GM19328 (cell line): ENCODE measurements at regions not wholly inside any gene's neighbourhood (a gene's known extent, or its start where the extent isn't known, plus 50 kb on each side); places are given as distances from the start of the nearest gene placed in this dataset.
"Not testable (repeated sequence)": the region's sequence is repeated elsewhere in the genome, so short reads cannot be mapped to it uniquely, and the experiment has no call there.

Experiments used
- ATAC-seq: cut with Tn5 transposase; IDR thresholded peaks from one replicate; pipeline ENCODE4 v1.9.1; 2021; ENCODE audit warnings: mild to moderate bottlenecking, moderate library complexity; ENCODE audit not compliant: unreplicated experiment

DNA sequence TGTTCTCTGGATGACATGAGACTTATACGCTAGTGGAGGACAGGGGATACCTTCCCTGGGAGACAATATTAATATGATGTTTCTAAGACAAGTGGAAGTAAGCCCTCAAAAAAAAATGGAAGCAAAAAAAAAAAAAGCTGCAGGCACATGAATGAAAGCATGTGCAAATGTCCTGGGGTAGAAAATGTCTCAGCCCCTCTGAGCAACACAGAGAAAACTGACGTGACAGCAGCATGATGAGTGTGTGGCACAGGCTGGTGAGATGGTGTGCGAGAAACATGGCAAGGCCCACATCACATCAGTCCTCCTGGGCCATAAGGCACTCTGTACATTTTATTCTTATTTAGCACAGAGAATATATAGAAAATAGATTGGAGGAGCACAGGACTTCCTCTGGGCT, 254.7 kb upstream of the PFKP start:
- ATAC-seq = no peak

DNA sequence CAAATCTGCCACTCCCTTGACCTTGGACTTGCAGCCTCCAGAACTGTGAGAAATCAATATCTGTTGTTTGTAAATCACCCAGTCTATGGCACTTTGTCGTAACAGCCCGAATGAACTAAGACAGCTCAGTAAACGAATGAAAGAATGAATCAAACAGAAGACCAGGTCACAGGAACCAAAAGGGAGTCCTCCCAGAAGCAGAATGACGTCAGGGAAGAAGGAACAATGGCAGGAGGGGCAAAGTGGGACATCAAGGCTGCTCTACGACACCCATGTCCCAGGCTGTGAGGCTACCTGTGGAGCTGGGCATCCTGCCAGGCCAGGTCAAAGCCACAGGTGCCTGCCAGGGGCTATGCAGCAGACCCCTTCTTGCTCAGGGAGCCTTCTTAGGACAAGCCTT, 267.2 kb upstream of the PFKP start:
- ATAC-seq = no peak

DNA sequence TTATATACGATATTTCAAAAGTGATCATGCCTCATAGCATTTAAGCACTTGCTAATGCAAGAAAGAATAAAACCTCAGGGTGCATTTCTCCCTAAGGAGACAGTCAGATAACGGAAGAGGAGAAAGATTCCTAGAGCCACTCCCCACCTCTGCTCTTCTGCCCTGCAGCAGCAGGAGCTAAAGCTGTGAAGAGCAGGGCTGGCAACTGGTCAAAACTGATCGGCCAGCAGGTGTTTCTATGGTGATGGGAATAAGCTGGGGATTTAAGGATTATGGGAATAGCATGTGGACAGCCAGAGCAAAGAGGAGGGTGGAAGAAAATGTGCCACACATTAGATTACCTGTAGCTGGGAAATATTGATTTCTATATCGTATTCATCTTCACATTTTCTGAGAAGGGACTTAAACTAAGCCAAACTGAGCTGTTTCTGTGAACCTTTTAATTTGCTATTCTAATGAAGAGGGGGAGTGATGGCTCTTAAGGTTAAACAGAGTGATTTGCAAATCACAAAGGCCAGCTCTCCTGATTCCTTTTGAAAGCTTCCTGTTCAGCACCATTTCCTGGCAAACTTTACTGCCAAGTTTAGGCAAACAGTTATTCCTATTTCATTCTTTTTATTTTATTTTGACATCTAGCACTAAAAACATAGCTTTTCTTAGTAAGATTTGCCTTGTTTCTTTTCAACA, 268.9 kb upstream of the PFKP start:
- ATAC-seq = no peak

DNA sequence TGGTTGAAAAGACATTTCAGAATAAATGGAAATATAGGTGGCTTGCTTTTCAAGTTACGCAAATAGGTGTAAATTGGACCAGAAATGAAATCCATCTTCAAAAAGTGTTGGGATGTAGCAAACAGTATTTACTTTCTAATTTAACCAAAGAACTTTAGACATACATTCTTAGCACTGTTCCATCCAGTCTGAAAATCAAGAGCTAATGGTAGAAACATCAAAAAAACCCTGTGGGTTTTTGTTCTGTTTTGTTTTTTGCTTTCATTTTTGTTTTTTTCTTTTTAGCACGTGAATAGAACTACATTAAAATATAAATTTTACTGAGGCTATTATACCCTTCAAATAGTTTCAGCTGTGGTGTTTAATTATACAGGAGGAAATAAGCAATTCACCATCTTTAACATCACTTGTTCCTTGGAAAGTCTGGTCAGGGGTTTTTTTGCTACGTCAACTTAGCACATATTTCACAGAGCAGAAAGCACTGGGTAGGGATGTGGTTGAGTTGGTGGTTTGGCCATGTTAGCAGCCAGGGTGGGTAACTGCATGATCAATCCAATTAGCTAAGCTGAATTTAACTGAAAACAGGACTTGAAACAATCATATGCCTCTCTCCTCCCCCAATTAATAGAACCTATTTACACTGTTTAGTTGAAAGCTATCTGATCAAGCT, 275.4 kb upstream of the PFKP start:
- no peak for ATAC-seq

DNA sequence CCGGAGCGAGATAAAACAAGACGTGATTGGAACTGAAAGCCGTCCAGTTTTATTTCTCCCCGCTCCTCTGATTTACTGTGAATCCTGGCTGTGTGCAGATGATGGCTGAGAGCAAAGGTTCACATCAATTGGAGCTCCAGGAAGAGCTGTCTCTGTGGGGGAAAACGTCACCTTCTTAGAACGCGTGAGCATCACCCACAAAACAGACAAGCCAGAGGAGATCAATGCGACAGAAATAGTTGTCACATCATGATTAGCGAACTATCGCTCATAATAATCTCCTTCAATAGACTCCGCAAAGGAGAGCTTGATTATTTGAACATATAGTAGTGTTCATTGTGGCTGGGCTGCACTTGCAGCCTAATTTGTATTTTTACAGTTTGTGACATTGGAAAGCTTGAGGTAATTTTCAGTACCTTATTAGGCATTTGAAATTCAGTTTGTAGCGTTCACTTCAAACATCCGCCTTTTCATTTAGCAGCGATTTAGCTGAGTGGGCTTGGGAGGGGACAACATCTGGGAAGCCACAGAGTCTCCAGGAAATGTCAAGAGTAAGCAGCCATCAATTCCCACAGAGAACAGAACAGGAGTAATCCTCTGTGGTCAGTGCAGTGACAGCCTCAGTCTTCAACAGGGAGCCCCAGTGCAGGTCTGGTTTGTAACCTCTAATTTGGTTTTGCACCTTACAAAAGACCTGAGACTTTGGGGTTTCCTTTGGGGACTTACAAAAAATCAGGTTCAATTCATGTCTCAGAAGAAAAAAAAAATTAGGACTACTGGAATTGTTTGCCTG, 276.8 kb upstream of the PFKP start:
- no peak for ATAC-seq

DNA sequence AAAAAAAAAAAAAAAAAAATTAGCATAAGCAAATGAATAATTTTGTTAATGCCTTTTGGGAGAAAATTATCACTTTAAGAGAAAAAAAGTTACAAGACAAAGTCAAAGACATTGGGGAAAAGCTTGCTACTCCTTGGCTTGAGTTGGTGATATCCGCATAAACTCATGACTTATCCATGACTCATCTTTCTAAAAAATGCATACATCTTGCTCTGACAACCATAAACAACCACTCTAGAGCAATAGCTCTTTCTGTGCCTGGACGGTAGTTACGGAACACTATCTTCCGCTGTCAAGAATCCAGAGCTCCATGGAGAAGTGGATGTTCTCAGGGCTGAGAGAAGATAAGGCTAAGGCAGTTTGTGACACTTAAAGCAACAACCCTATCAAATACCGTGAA, 281.1 kb upstream of the PFKP start:
- no peak for ATAC-seq

DNA sequence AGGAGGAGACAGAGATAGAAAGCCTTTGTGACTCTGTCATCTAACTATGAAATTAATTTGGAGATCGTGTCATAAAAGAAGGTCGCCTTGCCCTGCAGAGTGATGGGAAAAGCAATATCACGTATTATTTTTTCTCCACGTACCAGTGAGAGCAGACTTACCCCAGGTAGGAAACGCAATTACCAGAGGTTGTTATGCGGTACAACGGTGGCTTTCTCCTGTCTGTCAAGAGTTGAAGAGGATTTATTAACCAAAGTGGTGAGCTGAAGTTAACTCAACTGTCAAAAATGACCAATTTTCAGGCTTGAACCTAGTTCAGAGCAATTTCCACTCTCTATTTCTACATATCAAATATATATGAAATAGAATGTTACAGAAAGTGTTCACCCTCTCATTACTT, 282.6 kb upstream of the PFKP start:
- ATAC-seq = no peak

DNA sequence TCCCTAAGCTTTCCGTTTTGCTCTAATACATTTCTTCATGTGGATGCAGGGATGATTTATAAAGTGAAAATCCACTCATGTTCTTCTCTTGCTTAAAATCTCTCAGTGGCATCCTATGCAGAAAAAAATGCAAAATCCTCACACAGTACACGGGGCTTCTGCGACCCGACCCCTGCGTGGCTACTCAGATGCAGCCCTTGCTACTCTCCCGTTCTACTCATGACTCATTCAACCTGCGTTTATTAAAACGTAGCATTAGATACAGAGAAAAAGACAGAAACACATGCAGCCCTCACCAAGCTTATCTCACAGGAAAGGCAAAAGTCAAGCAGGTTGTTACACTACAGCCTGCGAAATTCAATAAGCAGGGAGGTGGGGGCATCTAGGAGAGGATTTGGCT, 284.4 kb upstream of the PFKP start:
- ATAC-seq = no peak

DNA sequence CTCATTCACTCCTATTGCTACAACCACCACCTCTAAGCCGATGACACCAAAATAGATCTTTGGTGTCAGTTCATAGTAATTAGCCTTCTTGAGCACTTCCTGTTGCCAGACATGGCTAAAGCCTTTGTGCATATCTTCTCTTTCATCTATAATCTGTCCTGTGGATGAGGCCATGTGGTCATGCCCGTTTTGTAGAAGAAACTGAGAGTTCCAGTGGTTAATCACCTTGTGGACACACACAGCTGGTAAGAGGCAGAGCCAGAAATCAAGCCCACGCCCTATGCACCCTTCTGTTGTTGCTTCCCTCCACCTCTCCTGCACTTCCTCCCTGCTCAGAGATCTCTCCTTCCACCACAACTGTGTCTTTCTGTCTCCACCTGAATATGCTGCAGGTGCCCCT, 285.1 kb upstream of the PFKP start:
- no peak for ATAC-seq

DNA sequence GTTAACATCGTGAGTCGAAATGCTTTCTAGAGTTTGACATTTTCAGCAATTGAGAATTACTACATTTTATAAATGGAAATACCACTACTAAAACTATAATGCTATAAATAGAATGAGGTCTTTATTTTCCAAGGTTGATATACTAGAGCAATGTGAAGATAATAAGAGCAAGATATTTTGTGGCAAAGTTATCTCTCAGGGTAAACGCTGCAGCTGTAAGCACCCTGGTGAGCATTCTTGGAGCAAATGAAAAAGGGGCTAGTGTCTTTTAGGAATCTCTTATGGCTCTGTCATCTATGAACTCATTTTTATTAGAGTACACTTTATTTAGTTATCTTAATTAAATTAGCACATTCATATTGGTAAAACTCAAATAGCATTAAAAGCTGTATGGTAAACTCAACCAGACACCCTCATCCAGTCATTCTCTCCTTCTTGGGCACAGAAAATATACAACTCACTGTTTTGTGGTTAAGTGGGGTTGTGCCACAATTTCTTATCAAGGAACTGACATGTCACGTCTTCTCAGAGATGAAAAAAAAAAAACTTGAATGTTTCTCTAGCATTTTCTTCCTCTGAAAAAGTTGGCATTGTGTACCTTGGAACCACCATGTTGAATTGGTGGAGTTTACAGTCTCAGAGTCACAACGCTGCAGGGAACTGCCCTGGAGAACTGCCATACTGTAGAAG, 289.5 kb upstream of the PFKP start:
- no peak for ATAC-seq

DNA sequence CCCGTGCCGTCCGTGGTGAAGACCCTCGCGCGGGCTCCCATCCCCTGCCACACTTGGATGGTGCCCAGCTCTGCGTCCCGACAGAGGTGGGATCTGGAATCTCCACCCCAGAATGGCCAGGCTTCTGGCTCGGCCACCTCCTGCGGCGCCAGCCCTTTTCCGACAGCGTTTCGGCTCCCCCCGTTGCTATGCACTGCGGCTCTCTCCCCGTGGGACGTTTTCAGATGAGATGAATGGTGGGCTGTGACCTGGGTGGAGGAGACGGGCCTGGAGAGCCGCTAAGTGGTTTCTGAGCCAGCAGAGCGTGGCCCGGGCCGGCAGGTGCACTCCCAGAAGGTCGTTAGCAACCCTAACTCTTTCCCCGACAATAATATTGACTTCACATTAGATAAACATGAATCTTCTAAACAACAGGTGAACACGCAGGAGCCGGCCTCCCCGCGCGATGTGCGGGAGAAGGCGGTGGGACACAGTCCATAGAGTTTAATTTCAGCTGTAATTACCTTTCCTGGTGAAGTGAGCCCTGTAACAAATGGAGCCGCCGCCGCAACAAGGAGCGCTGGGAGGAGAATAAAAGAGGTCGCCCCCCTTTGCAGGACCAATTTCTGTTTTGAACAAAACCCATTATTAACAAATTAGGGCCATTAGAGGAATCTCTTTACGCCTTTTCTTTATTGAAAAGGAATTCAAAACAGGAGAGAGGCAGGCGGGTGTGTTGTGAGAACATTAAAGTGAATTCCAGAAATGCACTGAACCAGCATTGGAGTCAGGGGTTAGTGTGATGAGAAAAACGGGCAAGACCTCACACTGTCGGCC, 294.3 kb upstream of the PFKP start:
- no peak for ATAC-seq

DNA sequence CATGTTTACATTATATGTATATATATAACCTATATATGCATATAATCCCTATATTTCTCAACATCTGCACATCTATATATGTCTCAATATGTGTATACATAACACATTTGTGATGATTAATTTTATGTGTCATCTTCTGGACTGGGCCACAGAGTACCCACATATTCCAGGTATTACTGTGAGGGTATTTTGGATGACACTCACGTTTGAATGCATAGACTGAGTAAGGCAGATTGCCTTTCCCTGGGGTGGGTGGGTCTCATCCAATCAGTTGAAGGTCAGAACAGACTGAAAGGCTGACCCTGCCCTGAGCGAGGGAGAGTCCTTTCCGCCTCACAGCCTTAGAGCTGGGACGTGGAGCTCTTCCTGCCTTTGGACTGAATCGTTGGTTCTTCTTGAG, 295.2 kb upstream of the PFKP start:
- ATAC-seq = no peak

DNA sequence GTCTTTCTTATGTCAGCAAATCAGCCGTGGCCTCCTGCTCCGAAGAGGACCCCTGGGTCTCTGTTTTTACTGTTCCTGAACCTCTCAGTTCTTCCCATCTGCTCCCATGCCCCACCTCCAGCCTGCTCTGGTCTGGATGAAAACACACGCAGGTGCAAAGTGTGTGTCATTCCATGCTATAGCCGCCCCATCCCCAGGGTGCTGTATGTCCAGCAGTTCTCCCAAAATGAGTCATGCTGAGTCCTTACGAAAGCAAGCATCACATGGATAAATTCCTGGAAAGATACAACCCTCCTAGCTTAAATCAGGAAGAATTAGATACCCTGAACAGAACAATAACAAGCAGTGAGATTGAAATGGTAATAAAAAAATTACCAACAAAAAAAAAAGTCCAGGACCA, 300.1 kb upstream of the PFKP start:
- ATAC-seq = not testable (repeated sequence)

DNA sequence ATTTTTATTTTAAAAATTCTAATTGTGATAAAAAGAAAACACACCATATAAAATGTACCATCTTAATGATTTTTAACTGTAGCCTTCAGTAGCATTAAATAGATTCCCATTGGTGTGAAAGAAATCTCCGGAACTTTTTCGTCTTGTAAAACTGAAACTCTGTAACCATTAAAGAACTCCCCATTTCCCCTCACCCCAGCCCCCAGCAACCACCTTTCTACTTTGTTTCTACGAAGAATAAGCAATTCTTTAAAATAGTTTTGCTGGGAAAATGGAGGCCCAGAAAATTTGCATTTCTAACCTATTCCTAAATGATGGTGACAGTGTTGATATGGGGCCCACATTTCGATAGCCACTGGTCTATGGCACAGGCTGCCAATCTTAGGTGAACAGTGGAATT, 305.4 kb upstream of the PFKP start:
- no peak for ATAC-seq

DNA sequence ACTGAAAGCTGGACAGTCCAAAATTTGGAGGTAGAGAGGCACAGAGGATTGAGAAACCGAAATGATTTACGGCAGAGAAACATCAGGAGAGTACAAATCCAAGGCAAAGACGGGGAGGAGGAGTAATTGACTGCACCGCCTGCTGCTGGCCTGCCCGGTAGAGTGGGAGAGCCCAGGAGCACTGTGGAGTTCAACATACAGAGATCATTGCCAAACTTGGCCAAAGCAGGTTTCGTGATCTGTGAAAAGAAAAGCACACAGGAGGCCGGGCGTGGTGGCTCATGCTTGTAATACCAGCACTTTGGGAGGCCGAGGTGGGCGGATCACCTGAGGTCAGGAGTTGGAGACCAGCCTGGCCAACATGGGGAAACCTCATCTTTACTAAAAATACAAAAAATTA, 306.0 kb upstream of the PFKP start:
- no peak for ATAC-seq

DNA sequence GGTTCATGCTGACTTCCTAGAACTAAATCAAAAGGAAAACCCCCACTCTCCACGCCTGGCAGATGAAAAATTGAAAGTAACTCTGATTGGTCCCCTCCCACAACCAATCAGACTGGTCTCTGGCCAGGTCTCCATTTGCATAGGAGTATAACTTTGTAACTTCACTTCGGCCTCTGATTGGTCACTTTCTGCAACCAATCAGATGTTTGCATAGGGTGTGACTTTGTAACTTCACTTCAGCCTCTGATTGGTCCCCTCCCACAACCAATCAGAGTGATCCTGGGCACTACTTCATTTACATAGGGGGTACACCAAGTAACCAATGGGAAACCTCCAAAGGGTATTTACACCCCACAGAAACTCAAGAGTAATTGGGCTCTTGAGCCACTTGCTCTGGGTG, 306.6 kb upstream of the PFKP start:
- ATAC-seq = no peak

DNA sequence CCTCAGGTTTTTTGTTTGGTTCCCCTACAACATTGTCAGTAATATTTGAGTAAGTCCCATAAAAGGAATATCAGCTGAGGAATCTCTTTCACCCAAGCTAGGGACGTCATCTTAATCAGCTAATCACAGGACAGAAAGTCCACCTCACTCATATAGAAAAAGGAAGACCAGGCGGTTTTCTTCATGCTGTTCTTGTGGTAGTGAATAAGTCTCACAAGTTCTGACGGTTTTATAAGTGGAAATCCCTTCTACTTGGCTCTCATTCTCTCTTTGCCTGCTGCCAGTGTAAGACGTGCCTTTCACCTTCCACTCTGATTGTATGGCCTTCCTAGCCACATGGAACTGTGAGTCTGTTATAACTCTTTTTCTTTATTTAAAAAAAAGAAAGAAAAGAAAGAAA, 308.1 kb upstream of the PFKP start:
- ATAC-seq = no peak

DNA sequence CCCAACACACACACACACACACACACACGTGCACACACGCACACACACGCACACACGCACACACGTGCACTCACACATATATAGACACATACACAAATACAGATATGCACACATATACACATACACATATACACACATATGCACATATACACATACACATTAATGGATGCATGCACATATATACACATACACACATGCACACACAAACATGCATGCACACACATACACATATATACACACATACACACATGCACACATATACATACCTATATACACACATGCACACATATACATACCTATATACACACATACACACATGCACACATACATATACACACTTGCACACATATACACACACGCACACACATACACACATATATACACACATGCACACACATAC, 312.4 kb upstream of the PFKP start:
- no peak for ATAC-seq

DNA sequence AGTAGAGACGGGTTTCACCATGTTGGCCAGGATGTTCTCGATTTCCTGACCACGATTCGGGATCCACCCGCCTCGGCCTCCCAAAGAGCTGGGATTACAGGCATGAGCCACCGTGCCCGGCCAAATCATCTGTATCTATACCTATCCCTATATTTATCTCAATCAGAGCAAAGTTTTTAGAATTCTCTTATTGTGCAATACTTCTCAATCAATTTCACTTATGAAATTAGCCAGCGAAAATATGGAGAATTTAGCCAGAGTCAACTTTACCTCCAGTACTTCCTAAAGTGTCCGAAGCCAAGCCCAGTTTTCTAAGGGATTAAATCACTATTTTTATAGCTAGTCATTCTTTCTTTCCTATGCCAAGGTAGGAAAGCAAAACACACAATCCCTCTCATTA, 319.1 kb upstream of the PFKP start:
- no peak for ATAC-seq

DNA sequence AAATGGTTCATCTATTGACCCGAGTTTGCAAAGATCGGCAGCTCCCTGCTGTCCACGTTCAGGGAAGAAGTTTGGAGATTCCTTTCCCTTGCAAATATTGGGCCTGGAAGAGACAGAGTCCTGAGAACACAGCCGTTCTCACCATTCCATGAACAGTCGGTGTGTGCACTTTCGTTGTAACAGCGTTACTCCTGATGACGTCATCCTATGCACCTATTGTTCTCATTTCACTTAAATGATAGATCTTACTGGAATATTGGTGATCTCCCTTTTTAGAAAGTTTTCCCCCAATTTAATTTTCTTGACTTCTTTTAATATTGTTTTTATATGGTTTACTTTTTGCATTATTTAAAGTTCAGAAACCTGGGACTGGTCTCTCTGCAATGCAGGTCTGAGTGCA, 320.7 kb upstream of the PFKP start:
- ATAC-seq = no peak

DNA sequence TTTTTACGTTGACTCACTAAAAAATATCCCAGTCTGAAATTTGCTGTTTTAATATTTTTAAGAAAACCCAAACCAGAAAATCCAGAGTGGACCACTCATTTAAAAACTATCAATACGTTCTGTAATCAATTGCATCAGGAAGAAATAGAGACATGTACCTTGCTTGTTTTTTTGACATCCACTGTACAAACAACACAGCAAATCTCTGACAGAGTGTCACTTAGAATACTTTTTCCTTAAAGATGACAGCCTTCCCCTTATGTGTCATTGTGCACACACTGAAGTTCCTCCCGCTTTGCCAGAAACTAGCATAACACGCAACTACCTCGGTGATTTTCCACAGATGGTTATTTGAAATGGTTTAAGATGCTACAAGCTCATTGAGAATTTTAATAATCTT, 321.7 kb upstream of the PFKP start:
- ATAC-seq = no peak
